ENCODE measurements at regions not wholly inside any gene's neighbourhood (a gene's known extent, or its start where the extent isn't known, plus 50 kb on each side); places are given as distances from the start of the nearest gene placed in this dataset.

DNA sequence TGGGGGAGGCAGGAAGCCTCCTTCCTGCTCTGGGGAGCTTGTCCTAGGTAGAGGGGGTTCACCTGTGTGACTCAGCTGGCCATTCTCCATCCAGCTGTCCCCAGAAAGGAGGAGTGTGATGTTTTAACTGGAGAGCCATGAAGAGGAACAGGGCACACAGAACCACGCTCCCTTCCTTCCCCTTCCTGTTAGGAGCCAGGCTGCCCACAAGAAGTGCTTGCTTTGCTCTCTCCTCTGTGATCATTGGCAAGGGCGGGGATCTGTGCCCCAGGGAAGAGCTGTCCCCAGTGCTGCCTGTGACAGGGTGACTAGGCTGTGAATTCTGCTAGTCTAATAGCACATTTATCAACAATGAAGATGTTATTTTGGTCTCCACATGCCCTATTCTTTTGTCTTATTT is 169.6 kb upstream of the GATB start:
- TF ChIP-seq, protein P1, sequence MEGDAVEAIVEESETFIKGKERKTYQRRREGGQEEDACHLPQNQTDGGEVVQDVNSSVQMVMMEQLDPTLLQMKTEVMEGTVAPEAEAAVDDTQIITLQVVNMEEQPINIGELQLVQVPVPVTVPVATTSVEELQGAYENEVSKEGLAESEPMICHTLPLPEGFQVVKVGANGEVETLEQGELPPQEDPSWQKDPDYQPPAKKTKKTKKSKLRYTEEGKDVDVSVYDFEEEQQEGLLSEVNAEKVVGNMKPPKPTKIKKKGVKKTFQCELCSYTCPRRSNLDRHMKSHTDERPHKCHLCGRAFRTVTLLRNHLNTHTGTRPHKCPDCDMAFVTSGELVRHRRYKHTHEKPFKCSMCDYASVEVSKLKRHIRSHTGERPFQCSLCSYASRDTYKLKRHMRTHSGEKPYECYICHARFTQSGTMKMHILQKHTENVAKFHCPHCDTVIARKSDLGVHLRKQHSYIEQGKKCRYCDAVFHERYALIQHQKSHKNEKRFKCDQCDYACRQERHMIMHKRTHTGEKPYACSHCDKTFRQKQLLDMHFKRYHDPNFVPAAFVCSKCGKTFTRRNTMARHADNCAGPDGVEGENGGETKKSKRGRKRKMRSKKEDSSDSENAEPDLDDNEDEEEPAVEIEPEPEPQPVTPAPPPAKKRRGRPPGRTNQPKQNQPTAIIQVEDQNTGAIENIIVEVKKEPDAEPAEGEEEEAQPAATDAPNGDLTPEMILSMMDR (IDR thresholded peaks at IDR 0.05): no peak
- TF ChIP-seq POLR2A (IDR thresholded peaks at IDR 0.05): no peak

Measured in esophagus squamous epithelium (tissue), 4 donors.